ENCODE measurements at regions not wholly inside any gene's neighbourhood (a gene's known extent, or its start where the extent isn't known, plus 50 kb on each side); places are given as distances from the start of the nearest gene placed in this dataset.
"Not testable (repeated sequence)": the region's sequence is repeated elsewhere in the genome, so short reads cannot be mapped to it uniquely, and the experiment has no call there.

DNA sequence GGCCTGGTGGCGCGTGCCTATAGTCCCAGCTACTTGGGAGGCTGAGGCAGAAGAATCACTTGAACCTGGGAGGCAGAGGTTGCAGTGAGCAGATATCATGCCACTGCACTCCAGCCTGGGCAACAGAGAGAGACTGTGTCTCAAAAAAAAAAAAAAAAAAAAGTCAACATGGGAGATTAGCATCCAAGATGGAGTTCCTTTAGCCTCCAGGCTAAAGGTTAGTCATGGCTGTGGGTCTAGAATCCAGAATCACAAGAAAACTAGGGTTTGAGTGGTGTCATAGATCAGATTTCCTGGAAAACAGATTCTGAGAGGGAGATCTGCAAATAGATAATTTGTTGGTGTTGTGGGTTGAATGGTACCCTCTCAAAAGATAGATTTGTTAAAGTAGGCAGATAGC lies 117.2 kb downstream of the CD24 start:
- intact Hi-C loops (cut with DNase I); DNase-seq: not testable (repeated sequence)

DNA sequence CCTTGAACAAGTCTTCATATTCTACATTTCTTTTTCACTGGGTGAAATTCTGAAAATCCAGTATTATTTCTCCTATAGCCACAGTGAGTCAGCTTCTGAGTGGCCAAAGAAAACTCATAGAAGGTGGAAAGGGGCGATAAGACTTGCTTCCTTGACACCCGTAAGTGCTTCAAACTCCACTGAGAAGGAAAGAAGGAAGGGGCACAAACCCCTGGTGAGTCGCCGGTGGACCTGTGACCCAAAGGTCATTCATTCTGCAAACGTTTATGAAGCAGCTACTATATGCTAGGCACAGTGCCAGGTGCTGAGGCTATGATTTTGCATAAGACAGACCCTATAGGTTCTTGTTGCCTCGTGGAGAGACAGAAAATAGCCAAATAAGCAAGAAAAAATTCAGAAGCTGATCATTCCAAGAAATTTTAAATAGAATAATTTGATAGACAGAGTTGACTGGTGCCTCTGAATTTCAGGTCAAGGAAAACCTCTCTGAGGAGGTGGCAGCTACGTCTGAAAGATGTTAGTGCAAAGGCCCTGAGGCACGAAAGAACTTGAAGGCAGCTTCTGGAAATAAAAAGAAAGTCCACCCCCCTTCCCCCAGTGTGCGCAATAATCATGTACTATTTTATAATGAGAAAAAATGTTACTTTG lies 118.2 kb downstream of the CD24 start:
- intact Hi-C loops (cut with DNase I): no loop called here
- no peak for DNase-seq

GRCh38 chr6:106855117-106855516 lies 119.4 kb downstream of the CD24 start:
- intact Hi-C loops (cut with DNase I): no loop called here
- no peak for DNase-seq

GRCh38 chr6:106849676-106850332 lies 124.7 kb downstream of the CD24 start:
- intact Hi-C loops (cut with DNase I): no loop called here
- no peak for DNase-seq

DNA sequence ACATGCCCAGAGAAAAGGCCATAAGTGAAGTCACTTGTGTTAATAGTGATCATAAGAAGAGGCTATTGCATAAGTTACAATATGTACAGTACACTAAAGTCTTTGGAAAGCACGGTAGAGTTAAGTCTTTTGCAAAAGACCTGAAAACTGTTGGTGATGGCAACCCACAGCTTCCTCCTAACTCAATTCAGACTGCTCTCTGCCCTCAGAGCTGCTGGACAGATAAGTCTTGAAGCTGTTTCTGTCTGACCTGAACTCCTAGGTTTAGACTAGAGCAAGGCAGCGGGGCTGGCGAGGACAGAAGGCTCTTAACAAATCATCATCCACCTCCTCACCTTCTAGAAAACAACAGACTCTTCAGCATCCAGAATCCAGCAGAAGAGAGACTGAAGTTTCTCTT lies 125.4 kb downstream of the CD24 start:
- no peak for DNase-seq
- intact Hi-C loops (cut with DNase I): no loop called here

GRCh38 chr6:106847116-106847515 lies 127.4 kb downstream of the CD24 start:
- no peak for DNase-seq
- intact Hi-C loops (cut with DNase I): no loop called here

DNA sequence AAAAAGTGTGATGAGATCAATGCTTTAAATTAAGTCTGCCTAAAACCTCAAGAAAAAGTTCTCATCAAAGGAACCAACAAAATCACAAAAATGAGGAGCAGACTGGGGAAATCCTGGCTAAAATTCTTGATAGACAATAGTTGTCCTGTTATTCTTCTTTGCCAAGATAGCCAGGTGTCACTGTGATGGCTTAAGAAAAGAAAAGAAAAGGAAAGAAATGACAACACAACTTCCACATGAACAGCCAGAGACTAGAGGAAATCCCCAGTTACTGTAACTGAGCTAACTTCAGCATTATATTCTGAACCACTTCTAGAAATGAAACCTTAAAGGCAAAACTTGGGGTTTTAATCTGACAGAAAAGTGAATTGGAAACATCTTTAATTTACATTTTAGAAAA lies 129.6 kb downstream of the CD24 start:
- DNase-seq: no peak
- intact Hi-C loops (cut with DNase I): no loop called here

DNA sequence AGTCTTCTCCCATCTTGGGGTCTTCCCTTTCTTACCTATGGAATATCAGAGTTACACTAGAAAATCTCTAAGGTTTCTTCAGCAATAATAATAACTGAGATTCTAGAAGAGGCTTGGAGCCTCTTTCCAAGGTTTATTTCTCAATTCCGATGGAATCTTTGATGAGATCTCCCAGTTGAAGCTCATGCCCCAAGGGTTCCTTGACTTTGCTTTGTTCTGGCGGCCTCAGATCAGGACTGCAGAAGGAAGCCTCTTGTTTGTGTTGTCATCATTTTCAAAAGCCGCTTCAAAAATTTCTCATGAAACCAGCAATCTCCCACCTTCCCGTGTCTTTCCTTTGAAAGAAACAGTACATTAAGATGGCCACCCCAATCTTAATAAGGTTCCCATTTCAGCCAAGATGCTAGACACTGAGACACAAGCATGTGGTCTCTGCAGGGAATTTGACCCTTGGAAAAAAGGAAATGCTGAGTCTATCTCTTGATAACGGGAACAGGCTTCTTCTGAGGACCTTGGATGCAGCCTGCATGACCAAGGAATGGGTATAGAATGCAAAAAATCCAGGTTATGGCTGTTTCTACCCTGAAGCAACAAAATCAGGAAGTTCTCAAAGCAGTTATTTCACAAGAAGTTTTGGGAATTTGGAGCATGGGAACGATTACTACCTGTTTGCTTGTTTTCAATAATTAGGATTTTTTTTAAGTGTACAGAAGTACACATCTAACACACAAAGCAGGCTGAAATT lies 141.6 kb downstream of the CD24 start:
- no peak for DNase-seq
- intact Hi-C loops (cut with DNase I): no loop called here

- intact Hi-C loops (cut with DNase I): no loop called here
- no peak for DNase-seq
Measured at GRCh38 chr6:106830930-106831329, 143.6 kb downstream of the CD24 start.

GRCh38 chr6:106829451-106829850 lies 145.1 kb downstream of the CD24 start:
- intact Hi-C loops (cut with DNase I): no loop called here
- DNase-seq: no peak

DNA sequence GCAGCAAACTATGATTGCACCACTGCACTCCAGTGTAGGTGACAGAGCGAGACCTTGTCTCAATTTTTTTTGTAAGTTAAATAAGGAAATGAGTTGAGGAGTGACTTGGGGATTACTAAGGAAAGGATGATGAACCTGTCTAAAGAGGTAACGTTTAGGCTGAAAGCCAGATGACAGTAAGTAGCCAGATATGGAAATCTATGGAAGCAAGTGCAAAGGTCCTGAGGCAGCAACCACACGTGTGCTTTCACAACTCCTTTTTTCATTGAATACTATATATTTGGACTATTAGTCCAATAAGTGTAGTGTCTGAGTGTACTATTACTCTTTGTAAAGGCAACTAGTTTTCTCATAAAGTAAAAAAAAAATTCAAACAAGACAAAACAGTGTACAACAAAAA lies 147.4 kb downstream of the CD24 start:
- DNase-seq: no peak
- intact Hi-C loops (cut with DNase I): no loop called here

- intact Hi-C loops (cut with DNase I): no loop called here
- DNase-seq: no peak
Measured at GRCh38 chr6:106825156-106825555, 149.4 kb downstream of the CD24 start.

DNA sequence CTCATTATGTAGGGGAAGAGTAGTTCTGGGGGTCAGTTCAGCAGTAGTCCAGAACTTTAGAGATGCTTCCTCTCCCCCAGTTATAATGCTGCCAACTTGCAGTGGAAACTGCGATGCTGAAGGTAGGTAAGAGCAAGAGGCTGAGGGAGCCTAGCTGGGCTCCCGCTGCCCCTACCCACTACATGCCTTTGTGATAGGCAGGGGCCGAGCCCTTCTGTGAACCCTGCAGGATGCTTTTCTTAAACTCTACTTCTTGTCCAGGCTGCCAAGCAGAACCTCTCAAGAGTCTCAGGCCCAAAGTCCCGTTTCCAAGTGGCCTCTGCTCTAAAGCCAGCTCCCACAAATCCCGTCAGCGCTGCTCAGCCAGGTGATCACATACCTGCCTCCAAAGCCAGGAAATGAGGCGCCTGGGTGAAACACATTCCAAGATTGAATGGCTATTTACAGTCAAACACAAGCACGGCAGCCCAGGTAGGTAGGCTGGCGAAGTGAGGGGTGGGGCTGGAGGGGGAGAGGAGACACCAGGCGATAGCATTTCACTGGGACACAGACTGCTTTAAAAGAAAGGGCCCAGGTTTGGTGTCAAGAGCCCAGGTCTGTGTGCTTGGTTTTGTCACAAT lies 150.7 kb downstream of the CD24 start:
- no peak for DNase-seq
- intact Hi-C loops (cut with DNase I): no loop called here

DNA sequence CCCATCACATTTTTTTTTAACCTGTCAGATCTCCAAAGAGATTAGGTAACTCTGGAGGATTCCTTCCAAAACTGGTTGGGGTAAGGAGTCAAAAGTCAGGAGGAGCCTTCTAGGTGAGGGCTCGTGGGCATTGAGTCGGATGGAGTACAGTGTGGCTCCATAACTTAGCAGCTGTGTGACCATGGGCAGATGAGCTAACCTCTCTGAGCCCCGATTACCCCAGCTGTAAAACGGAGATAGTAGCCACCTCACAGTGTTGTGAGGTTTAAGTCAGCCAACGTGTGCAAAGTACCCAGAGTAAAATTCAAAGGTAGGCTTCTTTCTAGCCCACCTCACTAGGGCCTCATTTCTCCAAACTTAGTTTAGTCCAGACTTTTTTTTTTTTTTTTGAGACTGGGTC lies 151.5 kb downstream of the CD24 start:
- DNase-seq: no peak
- intact Hi-C loops (cut with DNase I): no loop called here

GRCh38 chr6:106820412-106820852 lies 154.1 kb downstream of the CD24 start:
- intact Hi-C loops (cut with DNase I): no loop called here
- no peak for DNase-seq

DNA sequence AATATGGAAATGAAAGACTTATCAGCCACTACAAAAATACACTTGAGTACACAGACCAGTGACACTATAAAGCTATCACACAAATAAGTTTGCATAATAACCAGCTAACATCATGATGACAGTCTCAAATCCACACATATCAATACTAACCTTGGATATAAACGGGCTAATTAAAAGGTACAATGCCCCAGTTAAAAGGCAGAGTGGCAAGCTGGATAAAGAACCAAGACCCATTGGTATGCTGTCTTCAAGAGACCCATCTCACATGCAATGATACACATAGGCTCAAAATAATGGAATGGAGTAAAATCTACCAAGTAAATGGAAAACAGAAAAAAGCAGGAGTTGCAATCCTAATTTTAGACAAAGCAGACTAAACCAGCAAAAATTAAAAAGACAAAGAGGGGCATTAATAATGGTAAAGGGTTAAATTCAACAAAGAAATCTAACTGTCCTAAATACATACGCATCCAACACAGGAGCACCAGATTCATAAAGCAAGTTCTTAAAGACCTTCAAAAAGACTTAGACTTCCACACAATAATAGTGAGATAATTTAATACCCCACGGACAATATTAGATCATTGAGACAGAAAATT lies 163.3 kb downstream of the CD24 start:
- intact Hi-C loops (cut with DNase I): no loop called here
- no peak for DNase-seq

GRCh38 chr6:106808758-106809157 lies 165.8 kb downstream of the CD24 start:
- intact Hi-C loops (cut with DNase I): no loop called here
- no peak for DNase-seq

DNA sequence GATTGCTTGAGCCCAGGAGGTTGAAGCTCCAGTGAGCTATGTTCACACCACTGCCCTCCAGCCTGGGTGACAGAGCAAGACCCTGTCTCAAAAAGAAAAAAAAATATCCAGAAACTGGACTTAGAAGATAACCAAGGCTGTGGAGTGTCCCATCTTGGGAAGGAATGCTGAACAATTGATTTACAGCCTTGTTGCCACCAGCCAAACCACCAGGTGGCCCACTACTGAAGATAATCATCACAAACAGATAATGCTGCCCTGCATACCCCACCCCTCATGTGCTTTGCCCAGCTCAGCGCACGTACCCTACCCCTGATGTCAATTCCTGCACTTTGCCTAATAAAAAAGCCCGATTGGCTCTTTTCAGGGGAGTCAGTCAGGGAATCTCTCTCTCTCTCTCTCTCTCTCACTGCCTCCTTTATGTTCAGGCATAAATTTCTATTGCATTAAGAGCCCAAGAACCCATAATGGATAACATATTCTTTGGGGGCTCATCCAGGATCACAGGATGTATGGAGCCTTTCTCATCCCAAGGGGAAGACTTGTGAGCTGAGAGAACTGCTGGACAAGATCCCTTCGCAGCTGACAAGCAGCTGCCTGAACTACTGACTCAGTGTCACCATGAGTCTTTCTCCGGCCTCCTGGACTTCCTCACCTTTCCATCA lies 166.4 kb downstream of the CD24 start:
- intact Hi-C loops (cut with DNase I): no loop called here
- DNase-seq: no peak

DNA sequence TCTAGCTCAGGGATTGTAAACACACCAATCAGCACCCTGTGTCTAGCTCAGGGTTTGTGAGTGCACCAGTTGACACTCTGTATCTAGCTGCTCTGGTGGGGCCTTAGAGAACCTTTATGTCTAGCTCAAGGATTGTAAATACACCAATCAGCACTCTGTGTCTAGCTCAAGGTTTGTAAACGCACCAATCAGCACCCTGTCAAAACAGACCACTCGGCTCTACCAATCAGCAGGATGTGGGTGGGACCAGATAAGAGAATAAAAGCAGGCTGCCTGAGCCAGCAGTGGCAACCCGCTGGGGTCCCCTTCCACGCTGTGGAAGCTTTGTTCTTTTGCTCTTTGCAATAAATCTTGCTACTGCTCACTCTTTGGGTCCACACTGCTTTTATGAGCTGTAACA lies 168.3 kb downstream of the CD24 start:
- DNase-seq; intact Hi-C loops (cut with DNase I): not testable (repeated sequence)

GRCh38 chr6:106805771-106806170 lies 168.8 kb downstream of the CD24 start:
- DNase-seq: no peak
- intact Hi-C loops (cut with DNase I): no loop called here

All from posterior cingulate gyrus (tissue), 11 donors.